CD4-positive, alpha-beta memory T cell (primary cell): ENCODE measurements at regions not wholly inside any gene's neighbourhood (a gene's known extent, or its start where the extent isn't known, plus 50 kb on each side); places are given as distances from the start of the nearest gene placed in this dataset.

Experiments
- CTCF ChIA-PET: fragments of 350-600 bp; sonication (Branson Sonifier 250); formaldehyde crosslinking; loops from one replicate; lab custom pipeline; 2021; ENCODE audit warnings: inconsistent platforms; ENCODE audit not compliant: partially characterized antibody; lab: Charles Lee
- POLR2A ChIA-PET: fragments of 350-600 bp; sonication (Branson Sonifier 250); formaldehyde crosslinking; loops from one replicate; lab custom pipeline; 2021; ENCODE audit not compliant: partially characterized antibody; lab: Charles Lee
- DNase-seq, 5 donors: peaks; one replicate each; pipeline versions ENCODE4 v3.0.0 to v3.0.0-alpha.2; 2020 to 2022; ENCODE audit warnings: mixed read lengths in 1 of 5
- H3K27ac ChIP-seq: one replicate; pipeline ENCODE4 v1.7.0; 2013; ENCODE audit warnings: low read depth, low read length
- H3K27me3 ChIP-seq: 2 replicates; pipeline ENCODE4 v1.7.0; 2013; ENCODE audit warnings: mild to moderate bottlenecking, low read length, moderate library complexity; ENCODE audit not compliant: insufficient read depth
- H3K36me3 ChIP-seq: 2 replicates; pipeline ENCODE4 v1.7.0; 2013; ENCODE audit warnings: mild to moderate bottlenecking, low read length, moderate library complexity; ENCODE audit not compliant: insufficient read depth
- H3K4me1 ChIP-seq: 2 replicates; pipeline ENCODE4 v1.7.0; 2013; ENCODE audit warnings: mild to moderate bottlenecking, low read length, moderate library complexity; ENCODE audit not compliant: insufficient read depth
- H3K4me3 ChIP-seq, 2 donors: one replicate each; pipeline ENCODE4 v1.7.0; 2013; ENCODE audit warnings: low read length in 2 of 2, mild to moderate bottlenecking in 1 of 2
- H3K9me3 ChIP-seq, 2 donors: one replicate each; pipeline ENCODE4 v1.7.0; 2013; ENCODE audit warnings: low read length in 2 of 2, control low read depth in 1 of 2; ENCODE audit not compliant: control insufficient read depth in 1 of 2
- H3K27ac Mint-ChIP-seq, 7 donors: one replicate each; pipeline ENCODE4 v1.8.0; 2020 to 2021; ENCODE audit warnings: mixed read lengths in 7 of 7, mild to moderate bottlenecking in 6 of 7, inconsistent platforms in 3 of 7, moderate library complexity in 3 of 7
- H3K27me3 Mint-ChIP-seq, 2 donors: one replicate each; pipeline ENCODE4 v1.8.0; 2020 to 2021; ENCODE audit warnings: mixed read lengths in 2 of 2
- H3K36me3 Mint-ChIP-seq, 2 donors: one replicate each; pipeline ENCODE4 v1.8.0; 2020 to 2021; ENCODE audit warnings: mixed read lengths in 2 of 2, inconsistent platforms in 1 of 2, mild to moderate bottlenecking in 1 of 2
- H3K4me1 Mint-ChIP-seq, 4 donors: one replicate each; pipeline ENCODE4 v1.8.0; 2020 to 2021; ENCODE audit warnings: mixed read lengths in 4 of 4, mild to moderate bottlenecking in 1 of 4
- H3K4me3 Mint-ChIP-seq, 8 donors: one replicate each; pipeline ENCODE4 v1.8.0; 2020 to 2021; ENCODE audit warnings: mixed read lengths in 8 of 8, mild to moderate bottlenecking in 7 of 8, moderate library complexity in 6 of 8, inconsistent platforms in 3 of 8
- H3K9me3 Mint-ChIP-seq, 8 donors: one replicate each; pipeline ENCODE4 v1.8.0; 2020 to 2021; ENCODE audit warnings: mixed read lengths in 8 of 8, mild to moderate bottlenecking in 5 of 8, inconsistent platforms in 3 of 8, moderate library complexity in 1 of 8
- intact Hi-C: fragments of 100-400 bp; cut with micrococcal nuclease; formaldehyde crosslinking; loops from one replicate; pipeline ENCODE4 v1.15.1; 2023

DNA sequence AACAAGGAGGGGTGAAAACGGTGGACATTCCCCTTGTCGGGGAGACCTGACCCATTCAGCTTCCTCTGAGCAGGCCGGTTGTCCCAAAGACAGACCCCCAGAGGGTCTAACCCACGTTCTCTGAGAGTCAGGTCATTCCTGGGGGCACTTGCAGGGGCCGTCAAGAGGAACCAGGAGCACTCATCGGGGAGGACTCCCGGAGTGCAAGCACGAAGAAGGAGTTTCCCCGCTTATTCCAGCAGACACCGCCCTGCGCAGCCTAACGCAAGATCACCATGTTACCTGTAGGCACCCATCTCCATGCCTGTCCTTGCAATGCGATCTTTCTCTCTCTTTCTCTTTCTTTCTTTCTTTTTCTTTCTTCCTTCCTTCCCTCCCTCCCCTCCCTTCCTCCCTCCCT is 154.2 kb downstream of the SHOX start:
- Histone ChIP-seq H3K27me3 (no peaks in the 10 kb centered on the region), H3K9me3 (no peaks in the 10 kb centered on the region), H3K4me1 (no peaks in the 10 kb centered on the region), H3K27ac (no peak overlapping the region), H3K36me3 (no peaks in the 10 kb centered on the region), H3K4me3 (no peak overlapping the region)
- H3K4me1 Mint-ChIP-seq = peaks cover 0 to 1% (median 0%) of the 10 kb centered on the region in 4 donors
- H3K9me3 Mint-ChIP-seq = peaks cover 0 to 8% (median 5%) of the 10 kb centered on the region in 8 donors
- POLR2A ChIA-PET = no interaction called here
- CTCF ChIA-PET = no interaction called here
- H3K27ac Mint-ChIP-seq = no peak overlapping the region
- no peak for DNase-seq
- no peaks in the 10 kb centered on the region for H3K36me3 Mint-ChIP-seq
- no peak overlapping the region for H3K4me3 Mint-ChIP-seq
- intact Hi-C loops = no loop called here
- H3K27me3 Mint-ChIP-seq = peaks cover 0 to 5% of the 10 kb centered on the region in 2 donors

DNA sequence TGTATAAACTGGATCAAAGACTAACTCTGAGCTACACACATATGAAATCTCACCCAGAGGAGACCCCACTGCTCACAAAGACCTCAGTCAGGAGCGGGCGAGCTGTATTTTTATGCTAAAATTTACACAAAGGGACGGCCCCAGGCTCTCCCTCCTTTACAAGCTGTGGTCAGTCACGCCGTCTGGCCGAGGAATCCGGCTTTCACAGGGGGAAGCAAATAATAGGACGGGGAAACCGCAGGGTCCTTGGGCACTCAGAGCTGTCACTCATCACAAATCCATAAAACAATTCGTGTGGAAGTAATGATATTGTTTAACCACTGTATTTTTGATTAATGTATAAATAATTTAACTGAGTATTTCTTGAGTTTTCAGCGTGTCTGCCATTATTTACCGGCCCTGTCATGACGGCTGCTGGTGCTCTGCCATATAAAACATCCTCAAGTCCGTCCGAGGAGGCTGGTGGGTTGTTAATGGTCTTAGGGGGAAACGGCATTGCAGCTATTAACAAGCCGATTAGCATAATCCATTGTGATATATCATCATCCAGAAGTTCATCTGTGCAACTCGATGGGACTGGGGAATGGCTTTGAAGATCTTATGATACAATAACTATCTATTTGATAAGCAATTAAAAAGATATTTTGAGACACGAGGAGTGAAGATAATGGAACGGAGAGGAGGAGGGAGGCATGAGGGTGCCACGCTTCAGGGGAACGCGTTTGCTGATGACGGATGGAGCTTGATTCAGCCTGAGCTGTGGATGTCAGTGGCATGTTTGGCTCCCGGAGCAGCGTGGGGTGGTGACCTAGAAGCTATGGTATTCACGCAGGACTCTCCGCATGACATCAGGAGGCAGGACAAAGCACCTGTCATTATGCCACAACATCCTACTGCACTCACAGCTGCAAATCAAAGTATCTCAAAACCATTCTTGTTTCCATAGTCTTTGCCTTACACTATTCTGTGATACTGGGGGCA is 150.9 kb downstream of the SHOX start:
- no peaks in the 10 kb centered on the region for H3K36me3 Mint-ChIP-seq
- no peak overlapping the region for H3K4me3 Mint-ChIP-seq
- no peaks in the 10 kb centered on the region for H3K9me3 ChIP-seq
- H3K9me3 Mint-ChIP-seq = peaks cover 0 to 8% (median 4%) of the 10 kb centered on the region in 8 donors
- no peak overlapping the region for H3K27ac ChIP-seq
- H3K36me3 ChIP-seq = no peaks in the 10 kb centered on the region
- intact Hi-C loops = no loop called here
- peaks cover 0 to 1% (median 0%) of the 10 kb centered on the region in 4 donors for H3K4me1 Mint-ChIP-seq
- no peaks in the 10 kb centered on the region for H3K4me1 ChIP-seq
- no peak overlapping the region for H3K27ac Mint-ChIP-seq
- no peak overlapping the region for H3K4me3 ChIP-seq
- no peaks in the 10 kb centered on the region for H3K27me3 ChIP-seq
- ChIA-PET POLR2A (no interaction called here), CTCF (no interaction called here)
- H3K27me3 Mint-ChIP-seq = no peaks in the 10 kb centered on the region
- no peak for DNase-seq

DNA sequence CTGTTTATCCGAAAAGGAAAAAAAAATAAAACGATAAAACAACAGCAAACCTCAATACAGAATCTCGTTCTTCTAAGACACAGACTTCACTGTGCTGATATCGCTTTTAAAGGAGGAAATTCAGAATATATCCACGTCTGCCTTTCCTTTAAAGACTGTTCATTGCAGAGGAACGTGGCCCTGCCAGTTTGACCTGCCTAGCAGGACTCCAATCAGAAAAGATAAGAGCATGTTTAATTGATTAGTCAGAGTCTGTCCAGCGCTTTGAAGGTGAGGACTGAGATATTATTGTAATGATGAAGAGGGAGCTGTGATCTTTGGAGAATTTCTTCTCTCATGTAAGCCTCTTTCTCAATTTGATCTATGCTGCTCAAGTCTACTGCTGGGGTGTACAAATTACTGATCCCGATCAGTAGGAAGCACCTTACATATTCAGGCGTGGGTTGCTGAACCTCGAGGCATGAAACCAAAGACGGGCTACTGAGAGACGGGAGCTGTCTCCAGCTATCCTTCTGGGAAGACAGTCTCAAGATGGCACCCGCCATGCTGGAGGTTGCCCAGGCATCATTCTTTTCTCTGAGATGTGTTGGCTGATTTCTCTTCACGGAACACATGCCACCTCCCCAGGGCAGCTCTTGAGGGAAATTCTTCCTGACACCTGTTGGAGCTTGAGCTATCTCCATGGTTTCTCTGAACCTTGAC is 146.1 kb downstream of the SHOX start:
- DNase-seq = no peak
- Mint-ChIP-seq H3K27me3 (no peaks in the 10 kb centered on the region), H3K27ac (no peak overlapping the region), H3K9me3 (peaks cover 0 to 7% (median 2%) of the 10 kb centered on the region in 8 donors), H3K4me3 (no peak overlapping the region), H3K36me3 (no peaks in the 10 kb centered on the region), H3K4me1 (no peaks in the 10 kb centered on the region)
- H3K4me3 ChIP-seq = no peak overlapping the region
- no peak overlapping the region for H3K27ac ChIP-seq
- intact Hi-C loops = no loop called here
- no peaks in the 10 kb centered on the region for H3K36me3 ChIP-seq
- POLR2A ChIA-PET = no interaction called here
- no peaks in the 10 kb centered on the region for H3K4me1 ChIP-seq
- CTCF ChIA-PET = no interaction called here
- no peaks in the 10 kb centered on the region for H3K27me3 ChIP-seq
- H3K9me3 ChIP-seq = no peaks in the 10 kb centered on the region

DNA sequence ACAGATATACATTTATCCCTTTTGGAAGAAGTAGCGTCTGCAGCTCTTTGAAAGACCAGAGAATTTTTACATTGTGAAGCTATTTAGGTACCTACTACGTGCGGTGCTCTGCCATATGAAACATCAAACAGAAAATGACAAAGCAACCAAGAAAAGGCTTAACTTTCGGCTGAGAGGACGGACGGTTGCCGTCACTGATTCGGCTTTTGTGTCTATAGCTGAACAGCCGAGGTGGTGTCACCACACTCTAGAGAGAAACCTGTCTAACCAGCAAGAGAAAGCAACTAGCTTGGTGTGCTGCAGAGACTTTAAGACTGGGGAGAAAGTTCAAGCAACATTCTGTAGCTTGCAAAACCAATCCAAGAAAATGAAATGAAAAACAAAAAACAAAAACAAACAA is 145.5 kb downstream of the SHOX start:
- DNase-seq = no peak
- H3K27ac Mint-ChIP-seq = no peak overlapping the region
- POLR2A ChIA-PET = no interaction called here
- no peaks in the 10 kb centered on the region for H3K27me3 Mint-ChIP-seq
- H3K36me3 Mint-ChIP-seq = no peaks in the 10 kb centered on the region
- Histone ChIP-seq H3K27me3 (no peaks in the 10 kb centered on the region), H3K27ac (no peak overlapping the region), H3K9me3 (no peaks in the 10 kb centered on the region), H3K4me1 (no peaks in the 10 kb centered on the region), H3K4me3 (no peak overlapping the region), H3K36me3 (no peaks in the 10 kb centered on the region)
- H3K4me1 Mint-ChIP-seq = no peaks in the 10 kb centered on the region
- intact Hi-C loops = no loop called here
- H3K4me3 Mint-ChIP-seq = no peak overlapping the region
- CTCF ChIA-PET = no interaction called here
- peaks cover 0 to 8% (median 2%) of the 10 kb centered on the region in 8 donors for H3K9me3 Mint-ChIP-seq

DNA sequence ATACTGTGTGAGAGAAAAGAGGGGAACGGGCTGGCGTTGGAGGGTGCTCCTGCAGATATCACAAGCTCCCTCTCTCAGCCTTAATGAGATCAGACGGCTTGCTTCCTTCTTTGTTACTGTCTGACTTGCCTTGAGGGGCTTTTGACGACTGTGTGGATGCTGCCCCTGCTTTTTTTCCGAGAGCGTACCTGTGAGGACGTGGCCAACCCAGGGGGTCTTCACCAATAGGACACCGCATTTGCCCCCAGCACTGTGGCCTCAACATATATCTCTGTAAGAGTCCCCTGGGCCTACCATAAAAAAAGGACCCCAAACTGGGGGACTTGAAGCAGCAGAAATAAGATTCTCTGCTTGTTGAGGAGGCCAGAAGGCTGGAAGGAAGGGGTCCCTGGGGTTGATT is 143.9 kb downstream of the SHOX start:
- Mint-ChIP-seq H3K27ac (no peak overlapping the region), H3K27me3 (no peaks in the 10 kb centered on the region), H3K4me3 (no peak overlapping the region), H3K36me3 (no peaks in the 10 kb centered on the region), H3K9me3 (peaks cover 0 to 8% (median 4%) of the 10 kb centered on the region in 8 donors), H3K4me1 (no peaks in the 10 kb centered on the region)
- H3K36me3 ChIP-seq = no peaks in the 10 kb centered on the region
- intact Hi-C loops = no loop called here
- H3K27ac ChIP-seq = no peak overlapping the region
- H3K27me3 ChIP-seq = no peaks in the 10 kb centered on the region
- no peak overlapping the region for H3K4me3 ChIP-seq
- CTCF ChIA-PET = no interaction called here
- H3K9me3 ChIP-seq = no peaks in the 10 kb centered on the region
- H3K4me1 ChIP-seq = no peaks in the 10 kb centered on the region
- POLR2A ChIA-PET = no interaction called here
- DNase-seq = no peak

DNA sequence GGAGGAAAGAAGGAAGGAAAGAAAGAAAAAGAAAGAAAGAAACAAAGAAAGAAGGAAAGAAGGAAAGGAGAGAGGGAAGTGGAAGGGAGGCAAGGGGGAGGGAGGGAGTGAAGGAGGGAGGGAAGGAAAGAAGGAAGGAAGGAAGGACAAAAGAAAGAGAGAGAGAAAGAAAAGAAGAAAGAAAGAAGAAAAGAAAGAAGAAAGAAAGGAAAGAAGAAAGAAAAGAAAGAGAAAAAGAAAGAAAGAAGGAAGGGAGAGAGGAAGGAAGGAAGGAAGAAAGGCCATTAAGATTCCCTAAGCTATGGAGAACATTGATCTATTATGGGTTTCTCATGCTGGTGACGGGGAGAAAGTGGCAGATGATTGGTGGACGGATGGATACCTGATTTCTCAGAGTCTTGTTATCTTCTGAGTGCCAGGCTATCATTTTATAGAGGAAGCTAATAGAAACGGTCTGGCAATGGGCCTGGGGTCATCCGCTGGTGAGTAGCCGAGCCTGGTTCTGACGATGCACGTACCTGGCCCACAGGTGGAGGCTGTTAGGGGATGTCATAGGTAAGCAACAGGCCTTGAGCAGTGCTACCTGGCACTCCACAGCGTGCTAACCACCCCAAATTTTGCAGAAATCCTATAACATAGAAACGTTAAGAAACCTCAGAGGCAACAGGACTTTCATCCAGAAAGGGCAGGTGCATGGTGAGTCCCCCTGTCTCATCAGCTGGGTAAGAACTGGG is 142.9 kb downstream of the SHOX start:
- intact Hi-C loops = no loop called here
- H3K27me3 ChIP-seq = no peaks in the 10 kb centered on the region
- H3K4me3 ChIP-seq = no peak overlapping the region
- H3K36me3 Mint-ChIP-seq = no peaks in the 10 kb centered on the region
- no peak for DNase-seq
- H3K4me3 Mint-ChIP-seq = no peak overlapping the region
- no peaks in the 10 kb centered on the region for H3K36me3 ChIP-seq
- peaks cover 0 to 3% of the 10 kb centered on the region in 2 donors for H3K9me3 ChIP-seq
- no peak overlapping the region for H3K27ac Mint-ChIP-seq
- no peaks in the 10 kb centered on the region for H3K4me1 ChIP-seq
- no peak overlapping the region for H3K27ac ChIP-seq
- no peaks in the 10 kb centered on the region for H3K4me1 Mint-ChIP-seq
- ChIA-PET POLR2A (no interaction called here), CTCF (no interaction called here)
- H3K9me3 Mint-ChIP-seq = peaks cover 0 to 8% (median 5%) of the 10 kb centered on the region in 8 donors
- no peaks in the 10 kb centered on the region for H3K27me3 Mint-ChIP-seq

DNA sequence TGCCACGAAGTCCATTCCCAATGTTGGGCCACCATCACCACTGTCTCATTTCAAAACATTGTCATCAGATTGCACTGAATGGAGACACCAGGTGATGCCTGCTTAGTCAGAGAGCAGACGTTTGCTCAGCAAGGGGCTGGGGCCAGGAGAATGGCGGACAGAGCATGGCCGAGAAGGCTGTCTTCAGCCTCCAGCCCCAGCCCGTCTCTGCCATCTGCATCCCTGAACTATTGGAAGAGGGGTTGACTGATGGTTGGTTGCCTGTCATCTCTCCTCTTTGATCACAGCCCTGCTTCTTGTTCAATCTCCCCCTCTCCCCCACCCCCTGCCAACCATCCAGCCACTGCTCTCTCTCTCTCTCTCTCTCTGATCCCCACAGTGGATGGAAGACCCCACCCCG is 140.9 kb downstream of the SHOX start:
- H3K4me3 ChIP-seq = no peak overlapping the region
- peaks cover 0 to 17% (median 8%) of the 10 kb centered on the region in 8 donors for H3K9me3 Mint-ChIP-seq
- intact Hi-C loops = no loop called here
- no peaks in the 10 kb centered on the region for H3K36me3 Mint-ChIP-seq
- H3K9me3 ChIP-seq = peaks cover 0 to 9% of the 10 kb centered on the region in 2 donors
- no peaks in the 10 kb centered on the region for H3K27me3 ChIP-seq
- no peaks in the 10 kb centered on the region for H3K36me3 ChIP-seq
- no peak overlapping the region for H3K4me3 Mint-ChIP-seq
- no peaks in the 10 kb centered on the region for H3K4me1 ChIP-seq
- no peaks in the 10 kb centered on the region for H3K27me3 Mint-ChIP-seq
- no peak for DNase-seq
- no peaks in the 10 kb centered on the region for H3K4me1 Mint-ChIP-seq
- CTCF ChIA-PET = no interaction called here
- no peak overlapping the region for H3K27ac Mint-ChIP-seq
- POLR2A ChIA-PET = no interaction called here
- H3K27ac ChIP-seq = no peak overlapping the region
